ENCODE measurements at regions not wholly inside any gene's neighbourhood (a gene's known extent, or its start where the extent isn't known, plus 50 kb on each side); places are given as distances from the start of the nearest gene placed in this dataset.
"Not testable (repeated sequence)": the region's sequence is repeated elsewhere in the genome, so short reads cannot be mapped to it uniquely, and the experiment has no call there.

DNA sequence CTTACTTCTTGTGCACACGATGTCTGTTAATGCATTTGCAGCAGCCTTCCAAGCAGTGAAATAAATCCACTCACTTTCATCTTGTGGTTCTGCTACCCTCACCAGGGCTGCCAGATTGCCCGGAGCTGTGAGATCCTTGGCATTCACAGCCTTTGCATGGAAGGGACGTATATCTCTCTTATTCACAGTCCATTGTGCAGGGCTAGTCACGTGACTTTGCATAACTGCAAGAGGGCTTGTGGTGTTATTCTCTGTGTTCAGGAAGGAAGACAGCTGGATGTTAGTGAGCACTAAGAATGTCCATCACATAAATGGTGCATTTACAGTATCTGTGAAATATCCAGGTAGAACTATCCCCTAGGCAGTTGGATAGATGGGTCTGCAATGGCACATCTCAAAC, 96.5 kb upstream of the BEND4 start:
- DNase-seq (ENCODE audit: low spot score) = no peak
- TF ChIP-seq, protein P1, sequence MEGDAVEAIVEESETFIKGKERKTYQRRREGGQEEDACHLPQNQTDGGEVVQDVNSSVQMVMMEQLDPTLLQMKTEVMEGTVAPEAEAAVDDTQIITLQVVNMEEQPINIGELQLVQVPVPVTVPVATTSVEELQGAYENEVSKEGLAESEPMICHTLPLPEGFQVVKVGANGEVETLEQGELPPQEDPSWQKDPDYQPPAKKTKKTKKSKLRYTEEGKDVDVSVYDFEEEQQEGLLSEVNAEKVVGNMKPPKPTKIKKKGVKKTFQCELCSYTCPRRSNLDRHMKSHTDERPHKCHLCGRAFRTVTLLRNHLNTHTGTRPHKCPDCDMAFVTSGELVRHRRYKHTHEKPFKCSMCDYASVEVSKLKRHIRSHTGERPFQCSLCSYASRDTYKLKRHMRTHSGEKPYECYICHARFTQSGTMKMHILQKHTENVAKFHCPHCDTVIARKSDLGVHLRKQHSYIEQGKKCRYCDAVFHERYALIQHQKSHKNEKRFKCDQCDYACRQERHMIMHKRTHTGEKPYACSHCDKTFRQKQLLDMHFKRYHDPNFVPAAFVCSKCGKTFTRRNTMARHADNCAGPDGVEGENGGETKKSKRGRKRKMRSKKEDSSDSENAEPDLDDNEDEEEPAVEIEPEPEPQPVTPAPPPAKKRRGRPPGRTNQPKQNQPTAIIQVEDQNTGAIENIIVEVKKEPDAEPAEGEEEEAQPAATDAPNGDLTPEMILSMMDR (IDR thresholded peaks at IDR 0.05; ENCODE audit: extremely low read depth, missing control alignments) = no peak

DNA sequence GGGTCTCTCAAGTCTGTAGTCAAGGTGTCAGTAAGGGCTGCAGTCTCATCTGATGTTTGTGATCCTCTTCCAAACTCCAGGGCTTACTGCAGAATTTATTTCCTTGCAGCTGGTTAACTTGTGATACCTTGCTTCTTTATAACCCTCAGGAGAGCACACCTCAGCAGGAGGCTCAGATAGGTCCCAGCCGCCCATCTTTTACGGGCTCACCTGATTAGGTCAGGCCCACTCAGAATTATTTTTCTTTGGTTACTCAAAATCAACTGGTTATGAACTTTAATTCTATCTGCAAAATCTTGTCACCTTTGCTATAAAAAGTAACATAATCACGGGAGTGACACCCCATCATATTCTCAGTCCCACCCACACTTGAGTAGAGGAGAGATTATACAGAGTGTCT, 99.9 kb upstream of the BEND4 start:
- TF ChIP-seq, protein P1 (IDR thresholded peaks at IDR 0.05; ENCODE audit: extremely low read depth, missing control alignments) = no peak
- no peak for DNase-seq (ENCODE audit: low spot score)

DNA sequence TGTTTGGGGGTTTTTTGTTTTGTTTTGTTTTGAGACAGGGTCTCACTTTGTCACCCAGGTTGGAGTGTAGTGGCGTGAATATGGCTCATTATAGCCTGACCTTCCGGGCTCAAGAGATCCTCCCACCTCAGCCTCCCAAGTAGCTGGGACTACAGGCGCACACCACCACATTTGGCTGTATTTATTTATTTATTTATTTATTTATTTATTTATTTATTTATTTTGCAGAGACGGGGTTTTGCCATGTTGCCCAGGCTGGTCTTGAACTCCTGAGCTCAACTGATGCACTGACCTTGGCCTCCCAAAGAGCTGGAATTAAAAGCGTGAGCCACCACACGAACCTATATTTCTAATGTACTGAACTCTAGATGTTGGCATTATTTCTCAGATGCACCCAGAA, 105.2 kb upstream of the BEND4 start:
- not testable (repeated sequence) for DNase-seq (ENCODE audit: low spot score)

DNA sequence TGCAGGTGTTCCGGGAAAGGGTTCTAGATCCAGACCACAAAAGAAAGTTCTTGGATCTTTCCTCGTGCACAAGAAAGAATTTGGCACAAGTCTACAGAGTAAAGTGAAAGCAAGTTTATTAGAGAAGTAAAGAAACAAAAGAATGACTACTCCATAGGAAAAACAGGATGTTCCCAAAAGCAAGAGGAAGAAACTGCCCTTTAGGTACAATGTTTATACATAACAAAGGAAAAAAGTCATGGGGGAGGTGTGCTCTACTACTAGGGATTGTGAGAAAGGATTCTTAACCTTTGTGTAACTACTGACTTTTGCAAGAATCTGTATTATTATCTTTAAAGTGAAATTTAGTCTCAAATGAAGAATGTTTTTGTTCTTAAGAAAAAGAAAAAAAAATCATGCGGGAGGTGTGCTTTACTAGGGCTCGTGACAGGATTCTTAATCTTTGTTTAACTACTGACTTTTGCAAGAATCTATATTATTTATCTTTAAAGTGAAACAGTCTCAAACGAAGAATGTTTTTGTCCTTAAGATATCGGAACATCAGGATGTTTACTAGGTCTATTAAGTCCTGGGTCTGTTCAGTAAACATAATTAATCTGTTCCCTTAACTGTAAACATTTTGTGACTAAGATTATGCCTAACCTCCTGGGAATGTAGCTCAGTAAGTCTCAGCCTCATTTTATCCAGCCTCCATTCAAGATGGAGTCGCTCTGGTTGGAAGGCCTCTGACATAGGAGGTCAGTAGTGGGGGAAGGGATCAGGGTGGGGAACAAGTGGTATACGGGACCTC, 110.4 kb upstream of the BEND4 start:
- DNase-seq (ENCODE audit: low spot score) = no peak
- TF ChIP-seq, protein P1 (IDR thresholded peaks at IDR 0.05; ENCODE audit: extremely low read depth, missing control alignments) = no peak

DNA sequence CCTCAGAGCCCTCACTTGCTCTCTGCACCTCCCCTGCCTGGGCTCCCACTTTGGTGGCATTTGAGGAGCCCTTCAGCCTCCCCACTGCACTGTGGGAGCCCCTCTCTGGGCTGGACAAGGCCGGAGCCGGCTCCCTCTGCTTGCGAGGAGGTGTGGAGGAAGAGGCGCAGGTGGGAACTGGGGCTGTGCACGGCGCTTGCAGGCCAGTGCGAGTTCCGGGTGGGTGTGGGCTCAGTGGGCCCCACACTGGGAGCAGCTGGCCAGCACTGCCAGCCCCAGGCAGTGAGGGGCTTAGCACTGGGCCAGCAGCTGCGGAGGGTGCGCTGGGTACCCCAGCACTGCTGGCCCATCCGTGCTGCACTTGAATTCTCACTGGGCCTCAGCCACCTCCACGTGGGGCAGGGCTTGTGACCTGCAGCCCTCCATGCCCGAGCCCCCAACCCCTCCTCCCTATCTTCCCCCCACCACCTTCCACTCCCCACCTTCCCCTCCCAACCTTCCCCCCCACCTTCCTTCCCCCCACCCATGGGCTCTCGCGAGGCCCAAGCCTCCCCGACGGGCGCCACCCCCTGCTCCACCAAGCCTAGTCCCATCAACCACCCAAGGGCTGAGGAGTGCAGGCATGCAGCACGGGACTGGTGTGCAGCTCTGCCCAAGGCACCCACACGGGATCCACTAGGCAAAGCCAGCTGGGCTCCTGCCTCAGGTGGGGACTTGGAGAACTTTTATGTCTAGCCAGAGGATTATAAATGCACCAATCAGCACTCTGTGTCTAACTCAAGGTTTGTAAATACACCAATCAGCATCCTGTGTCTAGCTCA, 113.5 kb upstream of the BEND4 start:
- TF ChIP-seq, protein P1 (IDR thresholded peaks at IDR 0.05; ENCODE audit: extremely low read depth, missing control alignments) = no peak
- no peak for DNase-seq (ENCODE audit: low spot score)

DNA sequence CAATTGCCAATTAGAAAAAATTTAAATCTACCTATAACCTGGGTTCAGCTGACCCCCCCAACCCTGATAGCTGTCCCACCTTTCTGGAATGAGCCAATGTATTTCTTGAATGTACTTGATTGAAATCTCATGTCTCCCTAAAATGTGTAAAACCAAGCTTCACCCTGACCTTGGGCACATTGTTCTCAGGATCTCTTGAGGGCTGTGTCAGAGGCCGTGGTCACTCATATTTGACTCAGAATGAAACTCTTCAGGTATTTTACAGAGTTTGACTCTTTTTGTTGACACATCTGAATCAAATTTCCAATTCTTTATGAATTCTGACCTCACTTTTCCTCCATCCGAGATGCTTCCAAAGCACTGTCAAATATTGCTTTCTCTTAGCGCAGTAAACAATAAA, 115.3 kb upstream of the BEND4 start:
- no peak for DNase-seq (ENCODE audit: low spot score)
- TF ChIP-seq, protein P1 (IDR thresholded peaks at IDR 0.05; ENCODE audit: extremely low read depth, missing control alignments) = no peak

DNA sequence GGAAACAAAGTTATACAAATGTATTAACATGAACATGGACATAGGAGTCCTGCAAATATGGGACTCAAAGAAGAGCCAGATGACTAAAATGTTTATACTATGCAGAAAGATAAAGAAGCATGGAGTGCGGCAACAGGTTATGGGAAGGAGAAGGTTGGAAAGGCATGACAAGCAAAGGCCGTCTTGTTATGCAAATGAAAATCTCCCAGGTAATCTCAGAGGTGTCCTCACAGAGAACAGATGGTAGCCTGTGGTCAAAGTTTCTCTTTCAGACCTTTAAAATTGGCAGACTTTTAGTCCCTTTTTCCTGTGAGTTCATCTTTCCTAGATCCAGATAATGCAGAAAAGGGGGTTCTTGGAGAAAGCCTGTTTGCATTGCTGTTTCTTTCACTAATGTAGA, 116.4 kb upstream of the BEND4 start:
- no peak for DNase-seq (ENCODE audit: low spot score)
- TF ChIP-seq, protein P1 (IDR thresholded peaks at IDR 0.05; ENCODE audit: extremely low read depth, missing control alignments) = no peak

Data from GM20000 (cell line).